ENCODE measurements at regions not wholly inside any gene's neighbourhood (a gene's known extent, or its start where the extent isn't known, plus 50 kb on each side); places are given as distances from the start of the nearest gene placed in this dataset.
"Not testable (repeated sequence)": the region's sequence is repeated elsewhere in the genome, so short reads cannot be mapped to it uniquely, and the experiment has no call there.

GRCh38 chr9:88915916-88916315 is 75.4 kb upstream of the S1PR3 start:
- TF ChIP-seq, protein P1, sequence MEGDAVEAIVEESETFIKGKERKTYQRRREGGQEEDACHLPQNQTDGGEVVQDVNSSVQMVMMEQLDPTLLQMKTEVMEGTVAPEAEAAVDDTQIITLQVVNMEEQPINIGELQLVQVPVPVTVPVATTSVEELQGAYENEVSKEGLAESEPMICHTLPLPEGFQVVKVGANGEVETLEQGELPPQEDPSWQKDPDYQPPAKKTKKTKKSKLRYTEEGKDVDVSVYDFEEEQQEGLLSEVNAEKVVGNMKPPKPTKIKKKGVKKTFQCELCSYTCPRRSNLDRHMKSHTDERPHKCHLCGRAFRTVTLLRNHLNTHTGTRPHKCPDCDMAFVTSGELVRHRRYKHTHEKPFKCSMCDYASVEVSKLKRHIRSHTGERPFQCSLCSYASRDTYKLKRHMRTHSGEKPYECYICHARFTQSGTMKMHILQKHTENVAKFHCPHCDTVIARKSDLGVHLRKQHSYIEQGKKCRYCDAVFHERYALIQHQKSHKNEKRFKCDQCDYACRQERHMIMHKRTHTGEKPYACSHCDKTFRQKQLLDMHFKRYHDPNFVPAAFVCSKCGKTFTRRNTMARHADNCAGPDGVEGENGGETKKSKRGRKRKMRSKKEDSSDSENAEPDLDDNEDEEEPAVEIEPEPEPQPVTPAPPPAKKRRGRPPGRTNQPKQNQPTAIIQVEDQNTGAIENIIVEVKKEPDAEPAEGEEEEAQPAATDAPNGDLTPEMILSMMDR (IDR thresholded peaks at IDR 0.05; ENCODE audit: insufficient read depth, low read depth, low read length) = no peak
- H3K4me3 ChIP-seq (ENCODE audit: low read depth, low read length) = no peak overlapping the region

GRCh38 chr9:88916894-88917293 is 74.4 kb upstream of the S1PR3 start:
- no peak overlapping the region for H3K4me3 ChIP-seq (ENCODE audit: low read depth, low read length)
- no peak for DNase-seq (ENCODE audit: low read depth)
- TF ChIP-seq, protein P1 (IDR thresholded peaks at IDR 0.05; ENCODE audit: insufficient read depth, low read depth, low read length) = no peak

More at GRCh38 chr9:88915916-88916315, 75.4 kb upstream of the S1PR3 start:
- DNase-seq (ENCODE audit: low read depth) = no peak

DNA sequence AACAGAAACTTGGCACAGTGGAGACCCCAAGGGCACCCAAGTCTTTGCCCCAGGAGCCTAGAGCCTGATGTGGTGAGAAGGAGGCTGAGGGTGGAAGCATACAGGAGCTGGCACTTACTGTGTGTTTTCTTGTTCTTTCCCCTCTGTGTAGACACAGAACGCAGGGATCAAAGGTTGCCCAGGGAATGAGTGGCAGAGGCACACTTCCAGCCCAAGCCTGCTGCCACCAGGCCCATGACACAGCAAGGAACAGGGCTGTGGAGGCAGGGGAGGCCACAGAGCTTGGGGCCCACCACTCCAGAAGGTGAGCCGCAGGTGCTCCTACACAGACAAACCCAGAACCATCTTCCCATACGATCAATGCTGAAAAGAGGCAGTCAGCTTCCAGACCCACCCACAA is 73.9 kb upstream of the S1PR3 start:
- no peak overlapping the region for H3K4me3 ChIP-seq (ENCODE audit: low read depth, low read length)
- TF ChIP-seq, protein P1 (IDR thresholded peaks at IDR 0.05; ENCODE audit: insufficient read depth, low read depth, low read length) = no peak
- DNase-seq (ENCODE audit: low read depth) = no peak

- not testable (repeated sequence) for H3K4me3 ChIP-seq (ENCODE audit: low read depth, low read length); DNase-seq (ENCODE audit: low read depth)
Measured at GRCh38 chr9:88918537-88918936, 72.7 kb upstream of the S1PR3 start.

- H3K4me3 ChIP-seq (ENCODE audit: low read depth, low read length) = no peak overlapping the region
- DNase-seq (ENCODE audit: low read depth) = no peak
- TF ChIP-seq, protein P1 (IDR thresholded peaks at IDR 0.05; ENCODE audit: insufficient read depth, low read depth, low read length) = no peak
Measured at GRCh38 chr9:88920645-88921044, 70.6 kb upstream of the S1PR3 start.

DNA sequence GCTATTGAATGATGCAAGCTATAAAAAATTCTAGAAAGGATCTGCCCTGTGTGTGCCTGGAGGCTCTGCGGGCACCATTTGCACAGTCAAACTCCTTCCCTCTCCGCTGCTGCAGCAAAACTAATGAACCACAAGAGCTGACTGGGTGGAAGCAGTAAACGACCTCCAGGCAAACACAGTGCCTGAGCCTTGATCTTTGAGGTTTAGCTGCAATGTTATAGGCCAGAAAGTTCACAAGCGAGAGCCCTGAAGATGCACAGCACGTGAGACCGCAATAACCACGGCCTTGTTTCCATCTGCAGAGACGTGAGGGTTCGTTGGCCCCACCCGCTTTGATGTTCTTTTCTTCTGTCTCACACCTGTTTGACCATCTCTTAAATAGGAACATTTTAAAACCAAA is 69.2 kb upstream of the S1PR3 start:
- TF ChIP-seq, protein P1 (IDR thresholded peaks at IDR 0.05; ENCODE audit: insufficient read depth, low read depth, low read length) = no peak
- no peak overlapping the region for H3K4me3 ChIP-seq (ENCODE audit: low read depth, low read length)
- DNase-seq (ENCODE audit: low read depth) = no peak

DNA sequence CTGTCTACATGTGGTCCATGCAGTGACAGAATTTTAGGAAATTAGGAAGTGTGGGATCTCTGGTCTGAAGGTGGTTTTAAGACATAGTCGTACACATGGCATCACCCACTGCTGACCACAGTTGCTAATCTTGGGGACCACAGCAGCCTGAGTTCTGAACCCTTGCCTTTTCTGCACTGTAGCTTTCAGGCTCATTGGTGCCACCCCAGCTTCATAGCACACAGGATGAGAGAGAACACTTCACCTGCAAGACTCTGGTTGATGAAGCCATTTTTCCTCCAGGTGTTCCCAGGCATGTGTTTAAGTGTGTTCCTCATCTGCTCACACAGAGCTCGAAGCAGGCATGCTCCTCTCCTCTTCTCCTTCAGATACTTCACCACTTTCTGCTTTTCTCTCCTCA is 68.2 kb upstream of the S1PR3 start:
- no peak for DNase-seq (ENCODE audit: low read depth)
- no peak overlapping the region for H3K4me3 ChIP-seq (ENCODE audit: low read depth, low read length)
- TF ChIP-seq, protein P1 (IDR thresholded peaks at IDR 0.05; ENCODE audit: insufficient read depth, low read depth, low read length) = no peak

Data from fibroblast of villous mesenchyme (primary cell).